ENCODE measurements at regions not wholly inside any gene's neighbourhood (a gene's known extent, or its start where the extent isn't known, plus 50 kb on each side); places are given as distances from the start of the nearest gene placed in this dataset.
A peak's percentile ranks its signal among the peaks of the same experiment; 100 is the strongest.

DNA sequence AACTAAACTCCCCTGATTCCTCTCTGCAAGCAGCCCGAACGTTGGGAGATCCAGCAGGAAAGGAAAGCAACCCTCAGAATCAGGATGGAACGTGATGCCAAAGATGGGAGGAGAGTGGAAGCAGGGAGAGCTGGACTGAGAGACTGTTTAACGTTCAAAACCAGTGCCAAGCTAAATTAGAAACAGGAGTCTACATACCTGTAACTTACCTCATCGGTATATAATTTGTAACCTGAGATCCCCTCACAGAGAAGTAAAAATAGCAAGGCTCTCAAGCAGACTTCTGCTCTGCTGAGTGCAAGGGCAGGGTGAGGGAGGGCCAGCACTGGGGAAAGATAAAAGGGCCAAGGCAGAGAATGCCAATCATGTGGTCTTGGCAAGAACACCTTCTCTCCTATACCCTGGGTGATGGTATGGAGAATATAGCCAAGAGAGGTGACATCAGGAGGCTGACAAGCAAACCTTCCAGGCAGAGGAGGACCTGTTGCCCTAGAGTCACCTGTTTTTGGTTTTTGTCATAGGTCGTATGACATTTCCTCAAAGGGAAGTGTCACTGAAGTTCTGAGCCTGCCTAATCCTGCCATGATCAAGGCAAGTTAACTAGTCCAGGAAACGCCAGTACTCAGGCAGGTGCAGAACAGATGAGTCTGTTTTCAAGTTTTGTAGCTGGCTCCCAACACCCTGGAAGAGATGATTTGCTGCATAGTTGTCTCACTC is 472.0 kb downstream of the NFIB start:
- no peak overlapping the region for H3K4me3 ChIP-seq (ENCODE audit: low read length)
- no peak for DNase-seq (ENCODE audit: low read depth)
- no peak for TF ChIP-seq CTCF (conservative IDR thresholded peaks at IDR 0.05; ENCODE audit: low read depth, low read length)

DNA sequence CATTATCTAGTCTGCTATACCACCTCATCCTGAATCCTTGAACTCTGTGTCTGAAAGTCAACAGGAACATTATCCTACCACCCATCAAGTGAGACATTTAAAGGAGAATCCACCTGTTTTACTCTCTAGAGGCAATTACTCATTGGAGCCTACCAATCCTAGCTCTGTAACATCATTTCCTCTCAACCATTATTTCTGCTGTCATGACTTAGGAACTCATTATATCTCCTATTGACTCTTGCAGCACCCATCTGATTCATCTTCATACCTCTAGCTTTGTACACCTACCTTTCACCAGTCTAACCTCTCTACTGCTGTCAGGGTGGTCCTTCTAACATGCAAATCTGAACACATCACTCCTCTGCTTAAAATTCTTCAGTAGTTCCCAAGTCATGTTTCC is 481.5 kb downstream of the NFIB start:
- H3K4me3 ChIP-seq (ENCODE audit: low read length) = no peak overlapping the region
- no peak for TF ChIP-seq CTCF (conservative IDR thresholded peaks at IDR 0.05; ENCODE audit: low read depth, low read length)
- DNase-seq (ENCODE audit: low read depth) = no peak

DNA sequence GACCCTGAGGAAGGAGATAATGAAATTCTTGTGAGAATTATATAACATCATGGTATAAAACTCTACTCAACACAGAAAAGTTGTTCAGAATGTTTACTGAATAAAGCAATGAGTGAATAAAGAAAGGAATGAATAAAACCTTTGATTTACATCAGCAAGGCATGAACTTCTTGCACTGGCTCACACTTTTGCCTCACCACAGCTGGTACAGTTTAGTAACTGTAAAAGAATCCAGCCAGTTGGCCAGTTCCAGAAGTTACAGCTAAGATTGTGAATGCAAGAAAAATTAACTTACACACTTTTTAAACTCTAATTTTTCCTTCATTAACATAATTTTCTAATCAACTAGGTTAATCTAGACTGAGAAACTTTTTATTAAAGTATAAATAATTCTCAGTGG is 490.9 kb downstream of the NFIB start:
- H3K4me3 ChIP-seq (ENCODE audit: low read length) = no peak overlapping the region
- no peak for DNase-seq (ENCODE audit: low read depth)
- TF ChIP-seq CTCF (conservative IDR thresholded peaks at IDR 0.05; ENCODE audit: low read depth, low read length) = no peak

GRCh38 chr9:13817754-13818278 is 496.1 kb downstream of the NFIB start:
- TF ChIP-seq CTCF (conservative IDR thresholded peaks at IDR 0.05; ENCODE audit: low read depth, low read length) = no peak
- H3K4me3 ChIP-seq (ENCODE audit: low read length) = no peak overlapping the region
- DNase-seq (ENCODE audit: low read depth) = no peak

DNA sequence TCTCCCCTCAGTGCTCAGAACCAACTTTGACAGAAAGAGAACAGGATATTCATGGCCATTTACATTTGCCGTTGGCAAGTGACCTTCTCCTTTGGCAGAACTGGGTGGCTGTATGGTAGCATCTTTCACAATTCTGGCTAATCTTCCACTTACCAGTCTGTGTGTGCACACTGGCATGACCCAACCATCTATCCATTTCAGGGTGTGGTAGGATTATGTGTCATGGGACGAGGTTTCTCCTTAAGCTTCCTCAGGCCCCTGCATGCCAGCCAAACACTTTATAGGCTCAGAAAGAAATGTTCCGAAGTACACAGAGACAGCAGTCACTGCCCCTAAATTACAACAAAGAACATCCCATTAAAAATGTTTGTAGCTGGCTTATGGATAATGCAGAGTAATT is 497.1 kb downstream of the NFIB start:
- peak; percentile 82 for DNase-seq (ENCODE audit: low read depth)
- TF ChIP-seq CTCF (conservative IDR thresholded peaks at IDR 0.05; ENCODE audit: low read depth, low read length) = no peak
- H3K4me3 ChIP-seq (ENCODE audit: low read length) = no peak overlapping the region

DNA sequence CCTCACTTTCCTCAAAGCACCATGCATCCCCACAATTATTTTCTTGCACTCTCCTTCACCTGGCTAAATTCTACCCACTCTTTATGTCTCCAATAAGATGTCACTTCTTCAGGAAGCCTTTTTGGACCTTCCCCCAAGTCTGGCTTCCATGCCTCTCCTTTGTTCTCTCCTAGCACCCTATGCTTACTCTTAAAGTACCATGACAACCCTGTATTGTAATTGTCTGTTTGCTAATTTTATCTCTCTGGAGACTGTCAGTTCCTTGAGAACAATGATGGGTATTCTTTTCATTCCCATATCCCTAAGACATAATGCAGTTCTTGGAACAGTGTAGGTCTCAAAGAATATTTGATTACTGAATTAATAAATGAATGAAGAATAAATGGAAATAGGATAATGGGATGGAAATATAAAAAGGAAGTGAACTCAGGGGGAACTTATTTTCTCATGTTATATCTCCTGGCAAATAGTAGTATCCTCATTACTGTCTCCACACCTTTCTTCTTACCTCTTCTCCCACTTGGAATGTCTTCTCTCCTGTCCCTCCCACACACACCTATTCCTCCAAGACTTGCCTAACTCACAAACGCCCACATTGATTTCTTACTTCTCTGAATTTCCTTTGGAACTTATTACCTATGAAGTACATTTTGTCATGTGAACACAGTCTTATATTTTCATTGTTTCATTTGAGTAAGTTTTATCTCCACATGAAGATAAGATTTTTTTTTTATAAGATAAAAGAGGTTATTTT is 499.1 kb downstream of the NFIB start:
- no peak for DNase-seq (ENCODE audit: low read depth)
- no peak overlapping the region for H3K4me3 ChIP-seq (ENCODE audit: low read length)
- no peak for TF ChIP-seq CTCF (conservative IDR thresholded peaks at IDR 0.05; ENCODE audit: low read depth, low read length)

- TF ChIP-seq CTCF (conservative IDR thresholded peaks at IDR 0.05; ENCODE audit: low read depth, low read length) = no peak
- DNase-seq (ENCODE audit: low read depth) = no peak
- H3K4me3 ChIP-seq (ENCODE audit: low read length) = no peak overlapping the region
These were observed 502.1 kb downstream of the NFIB start for GRCh38 chr9:13811876-13812275.
